HUES64 (cell line): ENCODE measurements at regions not wholly inside any gene's neighbourhood (a gene's known extent, or its start where the extent isn't known, plus 50 kb on each side); places are given as distances from the start of the nearest gene placed in this dataset.
"Not testable (repeated sequence)": the region's sequence is repeated elsewhere in the genome, so short reads cannot be mapped to it uniquely, and the experiment has no call there.

Experiments used
- H3K27ac ChIP-seq: 2 replicates; pipeline ENCODE4 v1.7.0; 2013; ENCODE audit warnings: low read depth, low read length, inconsistent platforms
- H3K27me3 ChIP-seq: 2 replicates; pipeline ENCODE4 v1.6.1; 2013; ENCODE audit warnings: mild to moderate bottlenecking, low read length; ENCODE audit not compliant: insufficient read depth
- H3K36me3 ChIP-seq: 2 replicates; pipeline ENCODE4 v1.6.1; 2013; ENCODE audit warnings: mild to moderate bottlenecking, low read length; ENCODE audit not compliant: insufficient read depth
- H3K4me1 ChIP-seq: 2 replicates; pipeline ENCODE4 v1.6.1; 2013; ENCODE audit warnings: mild to moderate bottlenecking, low read length, moderate library complexity; ENCODE audit not compliant: insufficient read depth
- H3K4me3 ChIP-seq: 2 replicates; pipeline ENCODE4 v1.5.1; 2013; ENCODE audit warnings: mild to moderate bottlenecking, low read length, moderate library complexity
- H3K9ac ChIP-seq: 2 replicates; pipeline ENCODE4 v1.6.1; 2013; ENCODE audit warnings: mild to moderate bottlenecking, low read depth, low read length
- H3K9me3 ChIP-seq: 2 replicates; pipeline ENCODE4 v1.6.1; 2013; ENCODE audit warnings: low read depth, low read length; ENCODE audit not compliant: insufficient read depth
- WGBS: fragments of 150-250, 120-280 bp; methylation state at CpG from one replicate; pipeline ENCODE4 v1.1.7; 2013; ENCODE audit warnings: missing lambda C conversion rate; 5-methylcytosine and 5-hydroxymethylcytosine counted together

- Histone ChIP-seq H3K4me3 (no peak overlapping the region), H3K36me3 (no peaks in the 10 kb centered on the region), H3K27ac (no peak overlapping the region), H3K9me3 (no peaks in the 10 kb centered on the region), H3K9ac (no peak overlapping the region), H3K27me3 (no peaks in the 10 kb centered on the region), H3K4me1 (peaks cover 11% of the 10 kb centered on the region; the same call in 1 of the 2 replicates)
- 96% methylated on average over 2 of the region's 2 CpGs for WGBS
Observed at GRCh38 chr2:145551686-145552085, 1031.8 kb upstream of the ZEB2 start.

- 95% methylated on average over 6 of the region's 8 CpGs for WGBS
- Histone ChIP-seq H3K27me3 (no peaks in the 10 kb centered on the region), H3K9ac (no peak overlapping the region)
Observed at GRCh38 chr2:145548479-145548878, 1028.6 kb upstream of the ZEB2 start.

GRCh38 chr2:145547620-145548019, 1027.7 kb upstream of the ZEB2 start:
- no peak overlapping the region for H3K4me3 ChIP-seq
- H3K36me3 ChIP-seq: no peaks in the 10 kb centered on the region
- 96% methylated on average over 4 of the region's 4 CpGs for WGBS
- H3K4me1 ChIP-seq: no peaks in the 10 kb centered on the region
- no peaks in the 10 kb centered on the region for H3K27me3 ChIP-seq
- H3K9me3 ChIP-seq: peaks cover 4% of the 10 kb centered on the region; the same call in 1 of the 2 replicates
- H3K27ac ChIP-seq: no peak overlapping the region
- no peak overlapping the region for H3K9ac ChIP-seq

More at GRCh38 chr2:145548479-145548878, 1028.6 kb upstream of the ZEB2 start:
- H3K27ac ChIP-seq: no peak overlapping the region
- peaks cover 8% of the 10 kb centered on the region; the same call in 1 of the 2 replicates for H3K4me1 ChIP-seq
- H3K9me3 ChIP-seq: no peaks in the 10 kb centered on the region
- no peaks in the 10 kb centered on the region for H3K36me3 ChIP-seq
- H3K4me3 ChIP-seq: no peak overlapping the region

DNA sequence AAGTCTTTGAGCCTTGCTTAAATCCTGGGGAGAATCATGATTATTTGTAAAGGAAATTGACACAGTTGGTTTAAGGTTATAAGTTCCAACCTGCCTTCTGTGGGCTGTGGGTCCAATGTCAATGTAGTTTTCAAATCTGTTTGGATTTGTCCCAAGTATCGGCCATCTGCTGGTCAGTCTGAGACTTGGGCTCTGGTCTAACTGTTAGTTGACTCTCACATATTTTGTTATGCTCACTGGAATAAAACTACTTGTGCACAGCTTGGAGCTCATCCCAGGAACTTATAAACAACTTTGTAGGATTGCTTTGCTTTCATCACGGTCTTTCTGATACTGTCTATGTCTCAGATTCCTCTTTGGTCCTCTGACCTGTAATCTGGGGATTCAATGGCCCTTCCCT, 1026.2 kb upstream of the ZEB2 start:
- peaks cover 12% of the 10 kb centered on the region; the same call in 1 of the 2 replicates for H3K9me3 ChIP-seq
- WGBS: 93% methylated on average over 2 of the region's 2 CpGs

GRCh38 chr2:145543856-145544255, 1023.9 kb upstream of the ZEB2 start:
- peaks cover 12% of the 10 kb centered on the region; the same call in 1 of the 2 replicates for H3K9me3 ChIP-seq
- H3K4me1 ChIP-seq: peaks cover 4% of the 10 kb centered on the region
- no peaks in the 10 kb centered on the region for H3K36me3 ChIP-seq
- H3K9ac ChIP-seq: no peak overlapping the region
- H3K4me3 ChIP-seq: no peak overlapping the region
- 87% methylated on average over 4 of the region's 5 CpGs for WGBS
- no peak overlapping the region for H3K27ac ChIP-seq
- no peaks in the 10 kb centered on the region for H3K27me3 ChIP-seq

More for the DNA sequence above, 1026.2 kb upstream of the ZEB2 start:
- H3K27me3 ChIP-seq: no peaks in the 10 kb centered on the region
- H3K36me3 ChIP-seq: no peaks in the 10 kb centered on the region
- no peak overlapping the region for H3K9ac ChIP-seq
- H3K4me3 ChIP-seq: no peak overlapping the region
- H3K27ac ChIP-seq: no peak overlapping the region
- no peaks in the 10 kb centered on the region for H3K4me1 ChIP-seq

DNA sequence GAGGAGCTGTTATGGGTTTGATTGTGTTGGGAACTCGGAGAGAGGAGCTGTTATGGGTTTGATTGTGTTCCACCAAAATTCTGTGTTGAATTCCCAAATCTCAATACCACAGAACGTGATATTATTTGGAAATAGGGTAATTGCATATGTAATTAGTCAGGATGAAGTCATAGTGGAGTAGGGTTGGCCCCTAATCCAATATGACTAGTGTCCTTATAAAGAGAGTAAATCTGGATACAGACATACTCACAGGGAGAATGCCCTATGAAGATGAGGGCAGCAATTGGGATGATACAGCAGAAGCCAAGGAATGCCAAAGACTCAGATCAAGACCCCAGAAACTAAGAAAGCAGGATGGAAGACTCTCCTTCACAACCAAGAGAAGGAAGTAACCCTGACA, 1023.2 kb upstream of the ZEB2 start:
- Histone ChIP-seq H3K27ac (no peak overlapping the region), H3K36me3 (no peaks in the 10 kb centered on the region), H3K9me3 (peaks cover 12% of the 10 kb centered on the region; the same call in 1 of the 2 replicates), H3K9ac (no peak overlapping the region), H3K27me3 (no peaks in the 10 kb centered on the region), H3K4me3 (no peak overlapping the region), H3K4me1 (peaks cover 9% of the 10 kb centered on the region)
- 94% methylated on average over 2 of the region's 2 CpGs for WGBS

DNA sequence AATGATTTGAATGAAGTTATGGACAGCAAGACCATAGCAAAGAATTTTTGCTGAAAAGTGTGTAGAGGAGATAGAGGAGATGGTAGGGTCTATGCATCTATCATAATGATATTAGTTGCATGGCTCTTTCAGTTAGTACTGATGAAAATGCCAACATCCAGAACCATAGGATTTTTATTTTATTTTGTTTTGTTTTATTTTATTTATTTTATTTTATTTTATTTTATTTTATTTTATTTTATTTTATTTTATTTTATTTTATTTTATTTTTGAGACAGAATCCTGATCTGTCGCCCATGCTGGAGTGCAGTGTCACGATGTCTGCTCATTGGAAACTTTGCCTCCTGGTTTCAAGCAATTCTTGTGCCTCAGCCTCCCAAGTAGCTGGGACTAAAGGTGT, 1021.1 kb upstream of the ZEB2 start:
- Histone ChIP-seq H3K27ac (no peak overlapping the region), H3K36me3 (no peaks in the 10 kb centered on the region), H3K9me3 (peaks cover 12% of the 10 kb centered on the region; the same call in 1 of the 2 replicates), H3K9ac (no peak overlapping the region), H3K4me1 (peaks cover 9% of the 10 kb centered on the region), H3K27me3 (no peaks in the 10 kb centered on the region), H3K4me3 (no peak overlapping the region)
- WGBS: over 99% methylated on average over 2 of the region's 2 CpGs

DNA sequence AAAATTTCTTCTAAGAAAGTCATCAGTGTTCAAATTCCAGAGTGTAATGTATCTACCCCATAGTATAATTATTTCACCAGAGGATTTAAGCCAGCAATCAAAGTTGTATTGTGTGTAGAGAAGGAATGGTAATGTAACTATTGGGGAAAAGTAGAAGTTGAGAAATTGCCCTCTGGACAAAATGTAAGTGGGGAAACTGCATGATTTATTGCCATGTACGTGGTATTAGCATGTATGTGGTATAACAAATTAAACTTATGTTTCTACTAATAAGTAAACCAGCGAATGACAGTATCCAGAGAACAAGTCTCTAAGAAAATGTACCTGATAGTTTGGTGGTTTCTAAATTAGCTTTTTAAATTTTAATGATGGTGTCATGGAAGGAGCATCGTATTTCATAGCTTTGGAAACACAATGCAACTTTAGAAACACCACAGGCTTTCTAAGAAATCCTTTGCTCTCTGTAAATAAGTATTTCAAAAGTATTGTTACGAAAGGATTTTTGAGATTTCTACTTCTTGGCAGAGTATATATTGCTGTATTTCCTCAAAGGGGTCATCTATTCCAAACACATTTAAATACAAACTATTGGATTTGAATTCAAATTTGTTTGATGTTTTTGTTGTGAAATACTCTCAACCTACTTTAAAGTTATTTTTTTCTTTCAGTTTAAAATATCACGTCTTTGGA, 1018.9 kb upstream of the ZEB2 start:
- Histone ChIP-seq H3K4me1 (peaks cover 9% of the 10 kb centered on the region), H3K9ac (no peak overlapping the region), H3K9me3 (peaks cover 12% of the 10 kb centered on the region; the same call in 1 of the 2 replicates), H3K4me3 (no peak overlapping the region), H3K27me3 (no peaks in the 10 kb centered on the region), H3K36me3 (no peaks in the 10 kb centered on the region), H3K27ac (no peak overlapping the region)
- WGBS: 100% methylated on average over 2 of the region's 5 CpGs

- Histone ChIP-seq H3K4me3 (no peak overlapping the region), H3K36me3 (no peaks in the 10 kb centered on the region), H3K9me3 (no peaks in the 10 kb centered on the region), H3K27me3 (no peaks in the 10 kb centered on the region), H3K9ac (no peak overlapping the region), H3K27ac (no peak overlapping the region), H3K4me1 (no peaks in the 10 kb centered on the region)
Observed at GRCh38 chr2:145530653-145531052, 1010.7 kb upstream of the ZEB2 start.

DNA sequence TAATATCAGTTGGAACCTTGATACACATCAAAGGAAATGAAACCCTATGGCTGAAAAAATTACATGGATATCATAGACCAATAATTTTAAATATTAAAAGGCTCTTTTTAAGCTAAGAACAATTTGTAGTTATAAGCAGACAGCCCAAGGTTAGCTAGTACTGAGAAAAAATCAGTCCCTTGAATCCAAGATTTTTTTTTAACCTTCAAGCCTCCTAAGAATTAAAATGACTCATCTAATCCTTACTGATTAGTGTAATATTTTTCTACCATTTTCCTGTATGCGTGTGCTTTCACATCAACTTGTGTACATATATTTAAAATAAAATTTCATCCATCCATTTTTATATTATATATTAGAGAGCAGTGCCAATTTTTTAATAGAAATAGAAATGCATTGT, 1004.9 kb upstream of the ZEB2 start:
- Histone ChIP-seq H3K36me3 (no peaks in the 10 kb centered on the region), H3K9me3 (no peaks in the 10 kb centered on the region), H3K27me3 (no peaks in the 10 kb centered on the region), H3K27ac (no peak overlapping the region), H3K4me3 (no peak overlapping the region), H3K4me1 (no peaks in the 10 kb centered on the region), H3K9ac (no peak overlapping the region)
- no CpG with 5 or more reads among the region's 1 CpG for WGBS

- Histone ChIP-seq H3K4me1 (no peaks in the 10 kb centered on the region), H3K27ac (no peak overlapping the region), H3K9ac (no peak overlapping the region), H3K4me3 (no peak overlapping the region), H3K27me3 (no peaks in the 10 kb centered on the region), H3K9me3 (0 out of 2 replicates have a peak, but pooled peaks cover under 1% of the 10 kb centered on the region), H3K36me3 (no peaks in the 10 kb centered on the region)
- 95% methylated on average over 6 of the region's 6 CpGs for WGBS
Observed at GRCh38 chr2:145524303-145524702, 1004.4 kb upstream of the ZEB2 start.

DNA sequence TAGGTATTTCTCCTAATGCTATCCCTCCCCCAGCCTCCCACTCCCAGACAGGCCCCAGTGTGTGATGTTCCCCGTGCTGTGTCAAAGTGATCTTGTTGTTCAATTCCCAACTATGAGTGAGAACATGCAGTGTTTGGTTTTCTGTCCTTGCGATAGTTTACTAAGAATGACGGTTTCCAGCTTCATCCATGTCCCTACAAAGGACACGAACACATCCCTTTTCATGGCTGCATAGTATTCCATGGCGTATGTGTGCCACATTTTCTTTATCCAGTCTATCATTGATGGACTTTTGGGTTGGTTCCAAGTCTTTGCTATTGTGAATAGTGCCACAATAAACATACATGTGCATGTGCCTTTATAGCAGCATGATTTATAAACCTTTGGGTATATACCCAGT, 999.3 kb upstream of the ZEB2 start:
- not testable (repeated sequence) for H3K27ac ChIP-seq, H3K9me3 ChIP-seq, H3K27me3 ChIP-seq, H3K4me1 ChIP-seq, H3K9ac ChIP-seq, H3K4me3 ChIP-seq, H3K36me3 ChIP-seq
- 90% methylated on average over 5 of the region's 5 CpGs for WGBS
